HCT116 (cell line): ENCODE measurements at regions not wholly inside any gene's neighbourhood (a gene's known extent, or its start where the extent isn't known, plus 50 kb on each side); places are given as distances from the start of the nearest gene placed in this dataset.

ENCODE experiments used
- SRF ChIP-seq: IDR thresholded peaks from 2 replicates; pipeline ENCODE4 v1.6.1; 2012; ENCODE audit warnings: low read depth
- TF ChIP-seq, protein P1 (sequence below), 3 experiments: fragments of 200-600 bp in 1 of 3; sonication (generic) in 1 of 3; IDR thresholded peaks in 2 of 3; conservative IDR thresholded peaks in 1 of 3; 2 replicates each; pipeline ENCODE4 v1.5.1; 2012 to 2017; ENCODE audit warnings: low read depth in 2 of 3, low read length in 2 of 3, antibody characterized with exemption in 1 of 3, borderline replicate concordance in 1 of 3, control low read depth in 1 of 3, mild to moderate bottlenecking in 1 of 3, mixed read lengths in 1 of 3, mixed run types in 1 of 3, moderate library complexity in 1 of 3; ENCODE audit not compliant: insufficient read depth in 1 of 3

- TF ChIP-seq, protein P1, sequence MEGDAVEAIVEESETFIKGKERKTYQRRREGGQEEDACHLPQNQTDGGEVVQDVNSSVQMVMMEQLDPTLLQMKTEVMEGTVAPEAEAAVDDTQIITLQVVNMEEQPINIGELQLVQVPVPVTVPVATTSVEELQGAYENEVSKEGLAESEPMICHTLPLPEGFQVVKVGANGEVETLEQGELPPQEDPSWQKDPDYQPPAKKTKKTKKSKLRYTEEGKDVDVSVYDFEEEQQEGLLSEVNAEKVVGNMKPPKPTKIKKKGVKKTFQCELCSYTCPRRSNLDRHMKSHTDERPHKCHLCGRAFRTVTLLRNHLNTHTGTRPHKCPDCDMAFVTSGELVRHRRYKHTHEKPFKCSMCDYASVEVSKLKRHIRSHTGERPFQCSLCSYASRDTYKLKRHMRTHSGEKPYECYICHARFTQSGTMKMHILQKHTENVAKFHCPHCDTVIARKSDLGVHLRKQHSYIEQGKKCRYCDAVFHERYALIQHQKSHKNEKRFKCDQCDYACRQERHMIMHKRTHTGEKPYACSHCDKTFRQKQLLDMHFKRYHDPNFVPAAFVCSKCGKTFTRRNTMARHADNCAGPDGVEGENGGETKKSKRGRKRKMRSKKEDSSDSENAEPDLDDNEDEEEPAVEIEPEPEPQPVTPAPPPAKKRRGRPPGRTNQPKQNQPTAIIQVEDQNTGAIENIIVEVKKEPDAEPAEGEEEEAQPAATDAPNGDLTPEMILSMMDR (IDR thresholded peaks at IDR 0.05 in 2 of 3, conservative IDR thresholded peaks at IDR 0.05 in 1 of 3; ENCODE audit: borderline replicate concordance in 1 of 3, insufficient read depth in 1 of 3, low read depth in 2 of 3, low read length in 2 of 3) = no peak
- TF ChIP-seq SRF = no peak
Measured at GRCh38 chrX:43239356-43239755, 416.7 kb upstream of the MAOA start.
